ENCODE measurements at regions not wholly inside any gene's neighbourhood (a gene's known extent, or its start where the extent isn't known, plus 50 kb on each side); places are given as distances from the start of the nearest gene placed in this dataset.
"Not testable (repeated sequence)": the region's sequence is repeated elsewhere in the genome, so short reads cannot be mapped to it uniquely, and the experiment has no call there.

DNA sequence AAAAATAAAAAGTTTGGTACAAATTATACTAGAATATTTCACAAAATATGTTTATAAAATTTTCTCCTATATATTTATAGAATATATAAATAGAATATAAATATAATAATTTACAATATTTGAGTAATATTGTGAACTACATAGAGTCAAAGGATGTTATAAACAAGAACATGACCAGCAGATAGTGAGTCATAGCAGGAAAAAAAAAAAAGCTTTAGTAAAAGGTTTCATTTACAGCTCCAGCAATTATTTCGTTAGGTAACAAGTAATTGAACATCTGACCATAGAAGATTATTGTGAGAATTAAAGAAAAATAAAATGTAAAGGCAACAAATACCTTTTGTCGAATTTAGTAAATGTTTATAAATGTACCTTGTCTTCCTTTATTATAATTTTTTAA is 864.1 kb downstream of the PCDH17 start:
- Histone ChIP-seq H3K4me1 (no peaks in the 10 kb centered on the region), H3K27ac (no peak overlapping the region), H3K4me3 (no peak overlapping the region), H3K9me3 (no peaks in the 10 kb centered on the region), H3K36me3 (no peaks in the 10 kb centered on the region), H3K27me3 (no peaks in the 10 kb centered on the region)
- 77 to 81% methylated on average over 2 of the region's 2 CpGs for WGBS, 2 donors
- TF ChIP-seq POLR2AphosphoS5 (IDR thresholded peaks at IDR 0.05): no peak
- TF ChIP-seq EP300 (IDR thresholded peaks at IDR 0.05): no peak
- TF ChIP-seq, protein P1, sequence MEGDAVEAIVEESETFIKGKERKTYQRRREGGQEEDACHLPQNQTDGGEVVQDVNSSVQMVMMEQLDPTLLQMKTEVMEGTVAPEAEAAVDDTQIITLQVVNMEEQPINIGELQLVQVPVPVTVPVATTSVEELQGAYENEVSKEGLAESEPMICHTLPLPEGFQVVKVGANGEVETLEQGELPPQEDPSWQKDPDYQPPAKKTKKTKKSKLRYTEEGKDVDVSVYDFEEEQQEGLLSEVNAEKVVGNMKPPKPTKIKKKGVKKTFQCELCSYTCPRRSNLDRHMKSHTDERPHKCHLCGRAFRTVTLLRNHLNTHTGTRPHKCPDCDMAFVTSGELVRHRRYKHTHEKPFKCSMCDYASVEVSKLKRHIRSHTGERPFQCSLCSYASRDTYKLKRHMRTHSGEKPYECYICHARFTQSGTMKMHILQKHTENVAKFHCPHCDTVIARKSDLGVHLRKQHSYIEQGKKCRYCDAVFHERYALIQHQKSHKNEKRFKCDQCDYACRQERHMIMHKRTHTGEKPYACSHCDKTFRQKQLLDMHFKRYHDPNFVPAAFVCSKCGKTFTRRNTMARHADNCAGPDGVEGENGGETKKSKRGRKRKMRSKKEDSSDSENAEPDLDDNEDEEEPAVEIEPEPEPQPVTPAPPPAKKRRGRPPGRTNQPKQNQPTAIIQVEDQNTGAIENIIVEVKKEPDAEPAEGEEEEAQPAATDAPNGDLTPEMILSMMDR (IDR thresholded peaks at IDR 0.05): no peak
- no peak for TF ChIP-seq POLR2A (IDR thresholded peaks at IDR 0.05)
- DNase-seq (no peak), ATAC-seq (ENCODE audit: low FRiP score in 2 of 2) (no peak)

DNA sequence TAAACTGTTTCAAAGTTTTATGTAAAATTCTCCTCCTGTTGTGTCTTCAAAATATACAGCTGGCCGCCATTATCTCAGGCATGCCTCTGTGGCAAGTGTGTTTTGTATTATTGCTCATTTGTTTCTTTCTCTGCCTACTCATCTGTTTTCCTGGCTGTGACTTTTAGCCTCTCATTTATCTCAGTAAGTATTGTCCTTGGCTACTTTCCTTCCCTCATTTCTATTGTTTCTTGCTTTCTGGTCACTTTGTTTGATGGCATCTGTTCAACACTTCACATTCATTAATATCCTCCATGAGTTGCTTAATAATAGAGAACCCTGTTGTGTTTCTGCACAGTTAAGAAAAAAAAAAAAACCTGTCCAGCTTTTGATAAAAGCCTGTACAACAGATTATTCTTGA is 869.4 kb downstream of the PCDH17 start:
- Histone ChIP-seq H3K4me1 (no peaks in the 10 kb centered on the region), H3K4me3 (no peak overlapping the region)
- WGBS, 2 donors: 68 to 76% methylated on average over 1 of the region's 1 CpG

DNA sequence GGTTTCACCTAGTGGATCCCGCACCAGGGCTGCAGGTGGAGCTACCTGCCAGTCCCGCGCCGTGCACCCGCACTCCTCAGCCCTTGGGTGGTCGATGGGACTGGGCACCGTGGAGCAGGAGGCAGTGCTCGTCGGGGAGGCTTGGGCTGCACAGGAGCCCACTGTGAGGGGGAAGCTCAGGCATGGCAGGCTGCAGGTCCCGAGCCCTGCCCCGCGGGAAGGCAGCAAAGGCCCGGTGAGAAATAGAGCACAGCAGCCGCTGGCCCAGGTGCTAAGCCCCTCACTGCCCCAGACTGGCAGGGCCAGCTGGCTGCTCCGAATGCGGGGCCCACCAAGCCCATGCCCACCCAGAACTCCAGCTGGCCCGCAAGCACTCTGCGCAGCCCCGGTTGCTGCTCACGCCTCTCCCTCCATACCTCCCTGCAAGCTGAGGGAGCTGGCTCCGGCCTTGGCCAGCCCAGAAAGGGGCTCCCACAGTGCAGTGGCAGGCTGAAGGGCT is 872.7 kb downstream of the PCDH17 start:
- peak in 1 of 2 donors; percentile 70 for DNase-seq
- H3K27me3 ChIP-seq; H3K4me3 ChIP-seq; ATAC-seq (ENCODE audit: low FRiP score in 2 of 2); H3K27ac ChIP-seq; H3K36me3 ChIP-seq; H3K4me1 ChIP-seq: not testable (repeated sequence)
- 91 to 95% methylated on average over 7 to 21 of the region's 21 CpGs for WGBS, 2 donors
- H3K9me3 ChIP-seq: peaks cover 0 to 11% (median 0%) of the 10 kb centered on the region in 4 donors

More for the DNA sequence above, 869.4 kb downstream of the PCDH17 start:
- no peak for ATAC-seq (ENCODE audit: low FRiP score in 2 of 2)
- Histone ChIP-seq H3K36me3 (no peaks in the 10 kb centered on the region), H3K27ac (no peak overlapping the region), H3K27me3 (no peaks in the 10 kb centered on the region), H3K9me3 (peaks cover 0 to 11% (median 0%) of the 10 kb centered on the region in 4 donors)
- no peak for DNase-seq
- no peak for TF ChIP-seq POLR2AphosphoS5 (IDR thresholded peaks at IDR 0.05)
- no peak for TF ChIP-seq EP300 (IDR thresholded peaks at IDR 0.05)
- TF ChIP-seq POLR2A (IDR thresholded peaks at IDR 0.05): no peak
- TF ChIP-seq, protein P1 (IDR thresholded peaks at IDR 0.05): no peak

DNA sequence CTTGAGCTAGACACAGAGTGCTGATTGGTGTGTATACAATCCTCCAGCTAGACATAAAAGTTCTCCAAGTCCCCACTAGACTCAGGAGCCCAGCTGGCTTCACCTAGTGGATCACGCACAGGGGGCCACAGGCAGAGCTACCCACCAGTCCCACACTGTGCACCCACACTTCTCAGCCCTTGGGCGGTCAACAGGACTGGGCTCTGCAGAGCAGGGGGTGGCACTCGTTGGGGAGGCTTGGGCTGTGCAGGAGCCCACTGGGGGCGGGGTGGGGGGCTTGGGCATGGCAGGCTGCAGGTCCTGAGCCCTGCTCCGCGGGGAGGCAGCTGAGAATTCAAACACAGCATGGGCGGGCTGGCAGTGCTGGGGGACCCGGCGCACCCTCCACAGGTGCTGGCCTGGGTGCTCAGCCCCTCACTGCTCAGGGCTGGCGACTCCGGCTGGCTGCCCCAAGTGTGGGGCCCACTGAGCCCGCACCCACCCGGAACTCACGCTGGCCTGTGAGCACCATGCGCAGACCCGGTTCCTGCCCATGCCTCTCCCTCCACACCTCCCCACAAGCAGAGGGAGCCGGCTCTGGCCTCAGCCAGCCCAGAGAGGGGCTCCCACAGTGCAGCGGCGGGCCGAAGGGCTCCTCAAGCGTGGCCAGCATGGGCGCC is 873.8 kb downstream of the PCDH17 start:
- DNase-seq: peak in 1 of 2 donors; percentile 74
- 95 to 96% methylated on average over 9 to 10 of the region's 22 CpGs for WGBS, 2 donors

DNA sequence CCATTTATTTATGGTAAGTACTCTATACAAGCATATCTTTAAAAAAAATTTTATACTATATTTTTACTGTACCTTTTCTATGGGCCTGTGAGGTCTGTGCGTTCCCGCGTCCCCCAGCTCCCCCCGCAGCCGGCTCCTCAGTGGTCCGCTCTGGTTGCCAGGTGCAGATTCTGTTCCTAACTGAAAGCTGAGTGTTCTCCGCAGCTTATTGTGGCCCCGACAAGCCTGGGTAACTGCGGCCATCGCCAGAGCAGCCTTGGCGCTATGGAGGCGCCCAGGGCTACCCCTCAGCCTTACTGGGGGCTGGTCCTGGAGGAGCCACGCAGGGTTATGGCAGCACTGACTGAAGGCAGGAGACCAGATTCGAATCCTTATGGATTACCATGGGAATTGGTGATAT is 896.8 kb downstream of the PCDH17 start:
- no peaks in the 10 kb centered on the region for H3K4me1 ChIP-seq
- WGBS, 2 donors: 93 to 96% methylated on average over 14 of the region's 14 CpGs
- H3K27me3 ChIP-seq: no peaks in the 10 kb centered on the region
- no peak overlapping the region for H3K27ac ChIP-seq
- H3K4me3 ChIP-seq: no peak overlapping the region
- no peaks in the 10 kb centered on the region for H3K36me3 ChIP-seq
- H3K9me3 ChIP-seq: no peaks in the 10 kb centered on the region
- peak in 1 of 2 donors; percentile 22 for ATAC-seq (ENCODE audit: low FRiP score in 2 of 2)
- peak in 1 of 2 donors; percentile 63 for DNase-seq
- TF ChIP-seq EP300 (IDR thresholded peaks at IDR 0.05) (no peak), POLR2A (IDR thresholded peaks at IDR 0.05) (no peak)
- TF ChIP-seq, protein P1 (IDR thresholded peaks at IDR 0.05): no peak

More for the DNA sequence above, 873.8 kb downstream of the PCDH17 start:
- not testable (repeated sequence) for H3K4me3 ChIP-seq, H3K36me3 ChIP-seq, H3K27me3 ChIP-seq, H3K4me1 ChIP-seq, H3K27ac ChIP-seq
- peak; percentile 32 to 57 for ATAC-seq (ENCODE audit: low FRiP score in 2 of 2)
- H3K9me3 ChIP-seq: peaks cover 0 to 11% (median 0%) of the 10 kb centered on the region in 4 donors

DNA sequence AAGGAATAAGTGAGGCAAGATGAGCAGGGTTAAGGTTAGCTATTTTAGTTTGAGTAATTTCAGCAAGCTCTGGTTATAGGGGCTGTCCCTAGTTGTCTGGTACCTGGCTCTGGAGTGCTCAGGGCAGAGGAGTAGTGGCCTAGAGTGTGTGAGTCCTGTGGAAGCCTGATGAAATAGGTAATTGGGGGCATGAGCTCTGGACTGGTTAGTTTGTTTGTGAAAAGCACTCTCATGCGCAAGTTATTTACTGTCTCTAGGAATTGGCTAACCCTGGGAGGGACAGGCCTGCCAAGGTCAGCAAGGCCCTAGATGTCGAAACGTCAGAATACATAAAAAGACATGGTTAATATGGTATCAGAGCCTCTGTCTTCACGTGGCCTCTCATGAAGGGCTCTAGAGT is 900.1 kb downstream of the PCDH17 start:
- DNase-seq (no peak), ATAC-seq (ENCODE audit: low FRiP score in 2 of 2) (no peak)
- Histone ChIP-seq H3K4me1 (no peaks in the 10 kb centered on the region), H3K36me3 (no peaks in the 10 kb centered on the region), H3K4me3 (no peak overlapping the region), H3K27ac (no peak overlapping the region), H3K27me3 (no peaks in the 10 kb centered on the region), H3K9me3 (no peaks in the 10 kb centered on the region)
- WGBS, 2 donors: 80 to 84% methylated on average over 4 of the region's 4 CpGs
- no peak for TF ChIP-seq EP300 (IDR thresholded peaks at IDR 0.05)
- TF ChIP-seq POLR2AphosphoS5 (IDR thresholded peaks at IDR 0.05): no peak

Measured in upper lobe of left lung (tissue), 6 donors.